ENCODE measurements at regions not wholly inside any gene's neighbourhood (a gene's known extent, or its start where the extent isn't known, plus 50 kb on each side); places are given as distances from the start of the nearest gene placed in this dataset.

DNA sequence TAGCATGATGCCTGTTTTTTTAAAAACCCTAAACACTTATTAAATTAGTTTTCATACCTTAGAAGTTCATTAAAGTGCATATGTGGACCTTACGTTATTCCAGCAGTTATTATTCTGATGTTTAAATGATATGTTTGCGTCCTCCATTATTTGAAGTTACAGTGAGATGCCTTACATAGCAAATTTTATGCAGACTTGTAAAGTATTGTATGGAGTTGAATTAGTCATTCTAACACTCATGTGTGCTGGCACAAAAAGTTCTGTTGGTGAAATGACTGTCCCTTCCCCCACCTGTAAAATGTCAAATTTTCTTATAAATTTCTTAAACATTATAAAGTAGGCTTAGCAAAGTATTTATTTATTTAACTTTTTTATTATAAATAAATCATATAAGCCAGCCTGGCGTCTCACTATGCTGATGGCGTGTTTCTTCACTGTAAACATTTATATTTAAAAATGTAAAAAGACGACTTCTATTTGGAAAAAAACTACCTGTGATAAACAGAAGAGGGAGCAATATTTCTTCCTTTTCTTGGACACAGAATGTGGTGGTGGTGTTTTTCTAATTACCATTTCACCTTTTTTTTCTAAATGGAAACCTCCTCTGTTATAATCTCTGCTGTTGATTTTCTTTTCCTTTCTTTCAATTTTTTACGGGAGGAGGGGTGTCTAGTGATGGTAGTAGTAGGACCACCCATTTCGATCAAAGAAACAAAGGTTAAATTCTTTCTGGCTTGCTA is 155.4 kb downstream of the RFPL4B start:
- H3K4me3 ChIP-seq (ENCODE audit: low read depth, low read length): no peak overlapping the region
- DNase-seq (ENCODE audit: low read depth): no peak
- TF ChIP-seq, protein P1, sequence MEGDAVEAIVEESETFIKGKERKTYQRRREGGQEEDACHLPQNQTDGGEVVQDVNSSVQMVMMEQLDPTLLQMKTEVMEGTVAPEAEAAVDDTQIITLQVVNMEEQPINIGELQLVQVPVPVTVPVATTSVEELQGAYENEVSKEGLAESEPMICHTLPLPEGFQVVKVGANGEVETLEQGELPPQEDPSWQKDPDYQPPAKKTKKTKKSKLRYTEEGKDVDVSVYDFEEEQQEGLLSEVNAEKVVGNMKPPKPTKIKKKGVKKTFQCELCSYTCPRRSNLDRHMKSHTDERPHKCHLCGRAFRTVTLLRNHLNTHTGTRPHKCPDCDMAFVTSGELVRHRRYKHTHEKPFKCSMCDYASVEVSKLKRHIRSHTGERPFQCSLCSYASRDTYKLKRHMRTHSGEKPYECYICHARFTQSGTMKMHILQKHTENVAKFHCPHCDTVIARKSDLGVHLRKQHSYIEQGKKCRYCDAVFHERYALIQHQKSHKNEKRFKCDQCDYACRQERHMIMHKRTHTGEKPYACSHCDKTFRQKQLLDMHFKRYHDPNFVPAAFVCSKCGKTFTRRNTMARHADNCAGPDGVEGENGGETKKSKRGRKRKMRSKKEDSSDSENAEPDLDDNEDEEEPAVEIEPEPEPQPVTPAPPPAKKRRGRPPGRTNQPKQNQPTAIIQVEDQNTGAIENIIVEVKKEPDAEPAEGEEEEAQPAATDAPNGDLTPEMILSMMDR (IDR thresholded peaks at IDR 0.05; ENCODE audit: control insufficient read depth, extremely low read depth, insufficient read depth): peak; percentile 41

DNA sequence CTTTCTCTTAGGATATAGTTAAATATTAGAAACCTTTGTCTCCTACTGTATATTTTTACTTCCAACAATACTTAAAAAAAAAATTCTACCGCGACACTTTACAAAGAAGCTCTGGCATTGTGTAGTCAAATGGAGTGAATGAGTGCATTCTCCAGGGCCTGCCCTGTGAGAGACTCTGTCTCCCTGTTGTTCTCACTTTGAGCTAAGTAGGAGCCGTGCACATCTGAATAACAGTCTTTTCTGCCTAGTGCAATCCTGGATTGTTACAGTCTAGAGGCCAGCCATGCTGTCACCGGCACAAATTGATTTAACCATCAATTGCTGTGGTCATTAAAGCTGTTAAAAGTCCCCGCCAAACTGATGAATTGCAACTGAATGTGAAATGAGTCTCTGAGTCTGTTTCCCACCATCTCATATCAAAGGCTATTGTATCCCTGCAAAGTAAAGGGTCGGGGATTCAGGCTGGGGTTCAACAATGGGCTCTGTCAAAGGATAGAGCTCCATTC is 156.0 kb downstream of the RFPL4B start:
- no peak overlapping the region for H3K4me3 ChIP-seq (ENCODE audit: low read depth, low read length)
- no peak for DNase-seq (ENCODE audit: low read depth)
- TF ChIP-seq, protein P1 (IDR thresholded peaks at IDR 0.05; ENCODE audit: control insufficient read depth, extremely low read depth, insufficient read depth): no peak

DNA sequence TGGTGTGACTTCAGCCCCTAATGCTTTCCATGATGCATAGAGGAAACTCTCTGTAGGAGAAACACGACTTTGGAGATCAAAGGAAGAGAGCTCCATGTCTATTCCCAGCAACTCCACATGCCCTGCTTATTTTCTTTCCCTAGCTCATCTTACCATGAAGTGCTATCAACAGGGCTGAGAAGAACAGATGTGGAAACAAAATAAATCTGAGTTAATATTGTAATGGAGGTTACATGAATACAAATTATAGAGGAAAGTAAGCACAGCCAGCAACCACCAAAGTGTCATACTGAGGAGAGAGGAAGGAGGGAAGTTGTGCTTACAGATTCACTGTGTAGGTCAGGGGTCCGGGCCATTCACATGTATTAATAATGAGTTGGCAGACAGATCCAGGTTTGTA is 157.5 kb downstream of the RFPL4B start:
- no peak for DNase-seq (ENCODE audit: low read depth)
- no peak overlapping the region for H3K4me3 ChIP-seq (ENCODE audit: low read depth, low read length)
- TF ChIP-seq, protein P1 (IDR thresholded peaks at IDR 0.05; ENCODE audit: control insufficient read depth, extremely low read depth, insufficient read depth): no peak

DNA sequence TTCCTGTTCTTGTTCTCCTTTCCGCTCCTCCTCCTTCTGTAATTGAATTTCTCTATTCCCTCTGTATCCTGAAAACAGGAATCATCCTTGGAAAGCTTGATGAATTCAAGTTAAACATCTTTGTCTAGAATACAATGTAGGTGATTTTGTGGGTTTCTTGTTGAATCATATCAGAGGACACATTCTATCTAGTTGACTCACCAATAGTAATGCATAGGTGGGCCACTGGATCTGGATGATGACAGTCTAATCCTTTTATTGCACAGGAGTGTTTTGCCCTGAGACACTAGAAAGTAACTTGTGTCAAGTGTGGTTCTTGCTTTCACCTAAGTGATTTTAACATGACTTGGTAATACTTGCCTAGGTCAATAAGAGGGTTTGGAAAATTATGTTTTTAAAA is 164.3 kb downstream of the RFPL4B start:
- TF ChIP-seq, protein P1 (IDR thresholded peaks at IDR 0.05; ENCODE audit: control insufficient read depth, extremely low read depth, insufficient read depth): no peak
- no peak overlapping the region for H3K4me3 ChIP-seq (ENCODE audit: low read depth, low read length)
- no peak for DNase-seq (ENCODE audit: low read depth)

DNA sequence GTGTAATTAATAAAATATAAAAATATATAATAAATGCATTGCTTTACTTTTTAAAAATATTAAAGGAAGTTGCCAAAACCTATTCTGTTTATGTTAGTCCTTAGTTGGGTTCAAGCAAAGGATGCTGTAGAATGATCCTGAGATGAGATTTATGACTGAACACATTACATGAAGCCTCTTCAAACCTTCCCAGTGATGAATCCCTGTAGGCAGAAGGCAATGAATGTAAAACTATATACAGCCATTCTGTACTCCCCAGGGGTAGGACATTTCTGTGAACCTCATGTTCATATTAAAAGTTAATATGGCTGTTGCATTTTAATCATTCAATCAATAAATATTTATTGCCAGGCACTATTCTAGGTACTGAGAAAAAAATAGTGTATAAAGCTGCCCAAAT is 166.0 kb downstream of the RFPL4B start:
- H3K4me3 ChIP-seq (ENCODE audit: low read depth, low read length): no peak overlapping the region
- DNase-seq (ENCODE audit: low read depth): no peak
- TF ChIP-seq, protein P1 (IDR thresholded peaks at IDR 0.05; ENCODE audit: control insufficient read depth, extremely low read depth, insufficient read depth): no peak

DNA sequence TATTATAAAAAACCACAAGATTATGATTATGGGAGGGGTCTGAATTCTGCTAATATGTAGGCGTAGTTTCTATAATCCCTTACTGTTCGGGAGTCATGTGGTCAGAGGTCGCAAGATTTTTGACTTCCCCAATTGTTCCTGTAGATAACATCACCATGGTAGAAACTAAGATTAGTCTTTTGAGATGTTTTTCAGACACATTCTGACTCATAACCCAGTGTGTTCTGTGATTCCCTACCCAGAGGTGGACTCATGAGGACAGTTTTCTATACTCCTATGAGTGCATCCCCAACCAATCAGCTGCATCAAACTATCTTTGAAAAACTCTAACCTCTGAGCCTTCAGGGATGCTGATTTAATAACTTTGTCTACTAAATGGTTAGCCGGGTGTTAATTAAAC is 175.5 kb downstream of the RFPL4B start:
- DNase-seq (ENCODE audit: low read depth): no peak
- no peak overlapping the region for H3K4me3 ChIP-seq (ENCODE audit: low read depth, low read length)
- TF ChIP-seq, protein P1 (IDR thresholded peaks at IDR 0.05; ENCODE audit: control insufficient read depth, extremely low read depth, insufficient read depth): no peak

DNA sequence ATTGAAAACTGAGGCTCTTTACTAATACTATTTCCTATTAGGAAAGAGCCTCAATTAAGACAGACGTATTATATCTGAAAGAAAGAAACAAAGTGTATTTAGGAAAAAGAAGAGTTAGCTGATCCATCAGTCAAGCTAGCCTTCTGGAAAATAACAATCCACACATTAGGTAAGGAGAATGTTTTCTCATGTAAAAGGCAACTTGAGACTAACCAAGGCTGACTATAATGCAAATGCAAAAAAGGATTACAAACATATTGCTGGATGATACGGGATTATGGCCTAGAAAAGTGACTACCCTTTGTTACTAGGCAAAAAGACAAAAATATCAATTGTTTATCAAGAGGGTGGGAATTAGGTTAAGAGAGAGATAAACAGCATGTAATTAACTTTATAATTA is 176.9 kb downstream of the RFPL4B start:
- H3K4me3 ChIP-seq (ENCODE audit: low read depth, low read length): no peak overlapping the region
- TF ChIP-seq, protein P1 (IDR thresholded peaks at IDR 0.05; ENCODE audit: control insufficient read depth, extremely low read depth, insufficient read depth): no peak
- DNase-seq (ENCODE audit: low read depth): no peak
